ENCODE measurements at regions not wholly inside any gene's neighbourhood (a gene's known extent, or its start where the extent isn't known, plus 50 kb on each side); places are given as distances from the start of the nearest gene placed in this dataset.

DNA sequence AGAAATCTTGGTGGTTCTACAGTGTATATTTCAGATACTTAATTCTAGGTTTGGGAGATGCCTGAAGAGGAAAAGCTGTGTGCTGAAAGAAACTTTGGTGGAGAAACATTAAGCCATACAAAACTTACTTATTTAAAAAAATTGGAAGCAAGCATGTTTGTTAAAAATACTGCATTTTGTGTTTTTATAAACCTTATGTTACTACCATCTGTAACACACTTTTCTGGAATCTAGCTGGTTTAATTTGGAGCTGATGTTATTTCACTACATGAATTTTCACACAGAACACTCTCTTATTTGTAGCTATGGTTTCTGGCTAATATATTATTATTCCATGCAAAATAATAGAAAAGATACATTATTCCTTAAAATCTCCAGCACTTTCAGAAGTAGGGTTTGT is 710.7 kb downstream of the ADGRL2 start:
- no peak for DNase-seq

- no peak for DNase-seq
Measured at GRCh38 chr1:82510431-82510830, 709.7 kb downstream of the ADGRL2 start.

GRCh38 chr1:82507011-82507410 is 706.3 kb downstream of the ADGRL2 start:
- no peak for DNase-seq

GRCh38 chr1:82503822-82504221 is 703.1 kb downstream of the ADGRL2 start:
- no peak for DNase-seq

- no peak for DNase-seq
Measured at GRCh38 chr1:82499022-82499421, 698.3 kb downstream of the ADGRL2 start.

GRCh38 chr1:82494117-82494516 is 693.4 kb downstream of the ADGRL2 start:
- DNase-seq = no peak

GRCh38 chr1:82492159-82492558 is 691.4 kb downstream of the ADGRL2 start:
- no peak for DNase-seq

DNA sequence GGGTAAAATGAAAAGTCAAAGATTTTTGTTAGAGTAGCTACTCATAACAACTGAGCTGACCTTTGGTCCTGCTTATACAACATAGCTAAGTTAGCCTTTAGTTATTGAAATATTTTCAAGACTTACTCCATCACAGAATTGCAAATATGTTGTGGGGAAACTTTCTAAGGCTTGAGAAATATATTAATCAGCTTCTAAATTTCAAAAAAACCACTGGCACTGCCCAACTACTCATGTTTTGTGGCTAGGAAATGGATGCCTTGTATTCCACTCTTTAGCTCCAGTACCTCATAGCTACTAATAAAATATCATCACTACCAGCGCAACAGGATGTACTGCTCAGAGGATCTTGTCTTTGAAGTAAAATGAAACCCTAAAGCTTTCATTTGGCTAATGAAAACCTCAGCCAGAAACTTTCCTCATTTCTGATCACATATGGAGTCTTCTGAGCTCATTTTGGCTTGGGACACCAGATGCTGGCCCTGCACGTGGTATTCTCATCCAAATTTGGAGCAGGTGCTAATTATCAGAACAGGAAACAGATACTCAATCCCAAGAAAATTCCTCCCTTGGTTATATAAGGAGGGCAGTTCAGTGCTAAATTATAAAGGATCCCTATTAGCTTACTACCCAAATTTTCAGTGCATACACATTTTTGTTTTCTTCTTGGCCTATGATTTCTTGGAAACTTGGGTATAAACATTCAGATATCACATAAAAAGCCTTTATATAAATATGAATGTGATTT is 690.7 kb downstream of the ADGRL2 start:
- DNase-seq = no peak

DNA sequence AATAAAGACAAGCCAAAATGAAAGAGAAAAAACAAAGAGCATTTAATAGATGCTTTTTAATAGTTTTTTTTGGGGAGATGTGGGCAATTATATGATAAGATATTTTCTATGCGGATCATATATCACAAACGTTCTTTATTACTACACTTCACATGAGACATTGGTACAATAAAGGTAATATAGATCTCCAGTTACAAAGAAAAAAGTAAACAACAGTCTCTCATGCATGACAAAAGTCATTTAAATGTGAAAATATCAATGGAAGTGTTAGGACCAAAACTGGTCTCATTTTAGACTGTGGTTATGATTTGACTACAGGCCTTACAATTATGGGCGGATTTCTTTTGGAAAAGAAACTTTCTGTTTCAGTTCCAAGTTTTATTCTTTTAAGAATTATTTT is 687.0 kb downstream of the ADGRL2 start:
- no peak for DNase-seq

- DNase-seq = no peak
Measured at GRCh38 chr1:82486969-82487368, 686.2 kb downstream of the ADGRL2 start.

GRCh38 chr1:82486468-82486867 is 685.7 kb downstream of the ADGRL2 start:
- no peak for DNase-seq

GRCh38 chr1:82485591-82486369 is 685.0 kb downstream of the ADGRL2 start:
- no peak for DNase-seq

DNA sequence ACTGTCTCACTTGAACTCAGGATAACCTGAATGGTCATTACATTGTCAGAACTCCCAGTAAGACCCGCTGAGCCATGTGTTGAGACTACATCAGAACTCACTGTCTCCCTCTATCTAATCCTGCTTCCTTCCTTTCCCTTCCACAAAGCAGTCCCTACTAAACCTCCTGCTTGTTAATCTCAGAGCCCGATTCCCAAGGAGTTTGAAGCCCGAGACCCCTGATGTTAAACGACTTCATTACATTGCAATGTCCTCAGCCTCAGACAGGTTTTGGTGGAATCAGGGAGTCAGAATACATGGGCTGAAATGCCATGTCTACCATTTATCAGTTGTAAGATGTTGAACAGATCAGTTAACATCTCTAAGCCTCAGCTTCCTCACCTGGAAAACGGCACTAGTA is 682.4 kb downstream of the ADGRL2 start:
- DNase-seq = no peak

- no peak for DNase-seq
Measured at GRCh38 chr1:82478916-82479315, 678.2 kb downstream of the ADGRL2 start.

DNA sequence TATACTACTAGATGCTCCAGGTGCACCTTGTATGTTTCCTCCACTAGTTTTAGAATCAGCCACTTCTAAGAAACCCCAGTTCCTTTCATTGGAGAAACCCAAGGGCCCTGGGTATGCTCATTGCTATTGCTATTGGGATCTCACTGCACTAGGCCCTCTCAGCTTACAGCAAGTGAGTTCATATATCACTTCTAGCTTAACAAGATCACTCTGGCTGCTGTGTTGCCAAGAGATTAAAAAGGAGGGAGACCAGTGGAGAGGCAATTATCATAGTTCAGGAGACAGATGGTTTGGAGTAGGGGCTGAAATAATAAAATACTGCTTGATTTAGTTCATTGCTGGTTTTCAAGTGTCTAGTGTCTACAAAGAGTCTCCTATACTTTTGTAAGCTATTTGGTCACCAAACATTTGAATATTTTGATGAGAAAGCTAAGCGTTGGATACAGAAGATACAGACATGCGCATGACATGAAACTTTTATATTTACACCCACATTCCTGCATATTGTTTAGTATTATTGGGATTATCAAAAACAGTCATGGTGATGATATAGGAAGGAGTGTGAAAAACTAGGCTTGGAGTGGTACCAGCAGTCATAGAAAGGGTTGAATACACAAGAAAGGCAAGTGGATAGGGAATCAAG is 671.9 kb downstream of the ADGRL2 start:
- DNase-seq = no peak

- DNase-seq = peak; percentile 18
Measured at GRCh38 chr1:82466891-82467290, 666.2 kb downstream of the ADGRL2 start.

DNA sequence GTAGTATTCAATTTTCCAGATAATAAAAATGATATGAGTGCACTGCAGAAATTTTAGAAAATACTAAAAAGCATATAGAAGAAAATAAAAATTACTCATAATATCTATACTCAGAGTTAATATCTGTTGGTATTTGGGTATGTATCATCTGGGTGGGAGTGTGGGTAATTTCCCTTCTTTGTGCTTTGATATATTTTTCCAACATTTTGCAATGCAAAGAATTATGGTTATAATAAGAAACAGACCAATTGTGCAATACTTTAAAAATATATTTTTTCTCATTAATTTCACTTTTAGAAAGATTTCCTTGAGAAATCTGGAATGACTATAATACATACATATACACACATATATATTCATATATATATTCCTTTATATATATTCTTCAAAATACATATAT is 665.7 kb downstream of the ADGRL2 start:
- DNase-seq = peak; percentile 34

DNA sequence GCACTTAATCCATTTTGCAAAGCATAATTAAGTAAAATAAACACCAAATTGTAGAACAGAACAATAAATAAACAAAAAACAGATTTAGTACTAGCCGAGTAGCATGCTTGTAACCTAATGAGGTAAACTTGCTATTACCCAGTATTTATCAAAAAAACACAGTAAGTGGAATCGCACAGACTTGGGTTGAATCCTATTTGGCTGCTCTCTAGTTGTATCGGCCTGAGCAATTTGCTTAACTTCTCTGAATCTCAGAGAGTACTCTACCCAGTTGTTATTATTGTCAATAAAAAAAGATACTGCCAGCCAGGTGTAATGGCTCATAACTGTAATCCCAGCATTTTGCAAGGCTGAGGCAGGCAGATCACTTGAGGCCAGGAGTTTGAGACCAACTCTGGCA is 664.3 kb downstream of the ADGRL2 start:
- no peak for DNase-seq

- DNase-seq = no peak
Measured at GRCh38 chr1:82464362-82465001, 663.7 kb downstream of the ADGRL2 start.

GRCh38 chr1:82463951-82464350 is 663.2 kb downstream of the ADGRL2 start:
- no peak for DNase-seq

- DNase-seq = no peak
Measured at GRCh38 chr1:82462366-82462765, 661.6 kb downstream of the ADGRL2 start.

DNA sequence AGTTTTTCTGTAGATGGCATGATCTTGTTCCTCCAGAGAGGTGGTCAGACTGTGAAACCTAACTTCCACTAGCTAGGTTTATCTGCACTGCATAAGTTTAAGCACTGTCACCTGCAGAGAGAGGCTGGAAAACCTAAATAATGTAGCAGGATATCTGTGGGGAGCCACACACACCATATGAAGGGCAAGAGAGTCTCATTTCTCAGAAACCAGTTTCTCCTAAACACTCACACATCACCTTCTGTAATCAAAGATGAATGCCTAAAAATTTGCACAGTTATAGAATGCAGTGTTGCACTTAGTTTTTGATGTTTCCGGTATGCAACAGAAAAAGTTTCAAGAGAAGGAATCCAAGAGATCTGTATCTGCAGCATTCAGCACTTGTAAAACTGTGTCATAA is 654.6 kb downstream of the ADGRL2 start:
- DNase-seq = no peak

DNA sequence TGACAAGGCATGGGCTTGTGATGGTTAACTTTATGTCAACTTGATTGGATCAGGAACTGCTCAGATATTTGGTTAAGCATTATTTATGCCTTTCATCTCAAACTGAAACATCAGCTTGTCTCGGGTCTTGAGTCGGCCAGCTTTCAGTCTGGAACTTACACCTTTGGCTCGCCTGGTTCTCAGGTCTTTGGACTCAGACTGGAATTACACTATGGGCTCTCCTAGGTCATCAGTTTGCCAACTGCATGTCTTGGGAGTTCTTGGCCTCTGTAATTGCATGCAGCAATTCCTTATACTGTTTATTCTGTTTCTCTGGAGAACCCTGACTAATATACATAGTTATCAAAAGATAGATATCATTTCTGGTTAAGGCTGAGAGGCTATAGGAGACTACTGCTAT is 653.7 kb downstream of the ADGRL2 start:
- no peak for DNase-seq

All from inflammatory macrophage treated with lipopolysaccharide for 4 hours (primary cell).